HEK293 (cell line): ENCODE measurements at regions not wholly inside any gene's neighbourhood (a gene's known extent, or its start where the extent isn't known, plus 50 kb on each side); places are given as distances from the start of the nearest gene placed in this dataset.

ENCODE experiments used
- CTCF ChIA-PET: fragments of 350-600 bp; formaldehyde crosslinking; extraction: SDS; loops from one replicate; lab custom pipeline; 2021; ENCODE audit warnings: antibody characterized with exemption; lab: Yijun Ruan, JAX
- POLR2A ChIA-PET: fragments of 300-600 bp; formaldehyde crosslinking; extraction: SDS; loops from one replicate; lab custom pipeline; 2020; ENCODE audit warnings: antibody characterized with exemption, inconsistent platforms; lab: Yijun Ruan, JAX
- H3K27ac ChIP-seq: fragments of 200-500 bp; sonication (Bioruptor generic); 2 replicates; pipeline ENCODE4 v1.5.1; 2014; ENCODE audit warnings: low read depth, low read length, control low read depth, inconsistent platforms; ENCODE audit errors: extremely low read depth
- H3K36me3 ChIP-seq, 2 experiments: fragments of 200-500 bp in 1 of 2; sonication (Bioruptor generic) in 1 of 2; 1 replicate in 1 of 2; 2 replicates in 1 of 2; pipeline ENCODE4 v1.5.1; 2014 to 2017; ENCODE audit warnings: inconsistent platforms in 2 of 2, low read length in 2 of 2; ENCODE audit not compliant: control insufficient read depth in 2 of 2, insufficient read depth in 1 of 2
- H3K4me1 ChIP-seq: fragments of 200-500 bp; sonication (Bioruptor generic); 2 replicates; pipeline ENCODE4 v1.5.1; 2014; ENCODE audit warnings: mild to moderate bottlenecking, low read length, inconsistent platforms; ENCODE audit not compliant: control insufficient read depth, insufficient read depth
- H3K4me3 ChIP-seq: 2 replicates; pipeline ENCODE4 v1.5.1; 2011; ENCODE audit warnings: low read depth, mild to moderate bottlenecking, control low read depth, low read length, moderate library complexity
- H3K9me3 ChIP-seq: fragments of 200-500 bp; sonication (Bioruptor generic); 2 replicates; pipeline ENCODE4 v1.5.1; 2014; ENCODE audit warnings: low read depth, low read length, inconsistent platforms; ENCODE audit not compliant: control insufficient read depth, insufficient read depth
- ATF2 ChIP-seq: fragments of 450-650 bp; formaldehyde crosslinking; IDR thresholded peaks from 2 replicates; pipeline ENCODE4 v1.5.1; 2016; ENCODE audit warnings: missing biosample characterization, missing genetic modification characterization, low read depth
- BCL11A ChIP-seq: fragments of 450-650 bp; formaldehyde crosslinking; IDR thresholded peaks from 2 replicates; pipeline ENCODE4 v1.5.1; 2016; ENCODE audit warnings: low read depth, missing biosample characterization, missing genetic modification characterization
- GFI1B ChIP-seq: fragments of 450-650 bp; formaldehyde crosslinking; IDR thresholded peaks from 2 replicates; pipeline ENCODE4 v1.5.1; 2016; ENCODE audit warnings: missing biosample characterization, missing genetic modification characterization
- IKZF3 ChIP-seq: fragments of 450-650 bp; IDR thresholded peaks from 2 replicates; pipeline ENCODE4 v1.5.0; 2018; ENCODE audit warnings: missing biosample characterization, mild to moderate bottlenecking, missing genetic modification characterization, moderate library complexity
- KLF16 ChIP-seq: fragments of 450-650 bp; formaldehyde crosslinking; IDR thresholded peaks from 2 replicates; pipeline ENCODE4 v1.5.1; 2017; ENCODE audit warnings: missing biosample characterization, missing genetic modification characterization
- PRDM4 ChIP-seq: fragments of 450-650 bp; formaldehyde crosslinking; IDR thresholded peaks from 2 replicates; pipeline ENCODE4 v1.5.1; 2017; ENCODE audit warnings: missing biosample characterization, missing genetic modification characterization
- TCF7L2 ChIP-seq: IDR thresholded peaks from 2 replicates; pipeline ENCODE4 v1.6.1; 2011; ENCODE audit warnings: low read depth, mild to moderate bottlenecking, inconsistent platforms, low read length, moderate library complexity, borderline replicate concordance
- TRIM28 ChIP-seq: IDR thresholded peaks from 2 replicates; pipeline ENCODE4 v1.6.1; 2011; ENCODE audit warnings: low read length, control low read depth, borderline replicate concordance
- WT1 ChIP-seq: fragments of 450-650 bp; formaldehyde crosslinking; IDR thresholded peaks from 2 replicates; pipeline ENCODE4 v1.5.1; 2016; ENCODE audit warnings: missing biosample characterization, missing genetic modification characterization
- ZNF132 ChIP-seq: fragments of 450-650 bp; formaldehyde crosslinking; IDR thresholded peaks from 2 replicates; pipeline ENCODE4 v1.5.1; 2017; ENCODE audit warnings: missing biosample characterization, missing genetic modification characterization, borderline replicate concordance
- ZNF18 ChIP-seq: fragments of 450-650 bp; formaldehyde crosslinking; IDR thresholded peaks from 2 replicates; pipeline ENCODE4 v1.5.1; 2016; ENCODE audit warnings: missing biosample characterization, missing genetic modification characterization
- ZNF19 ChIP-seq: fragments of 450-650 bp; formaldehyde crosslinking; IDR thresholded peaks from 2 replicates; pipeline ENCODE4; 2016; ENCODE audit warnings: missing biosample characterization, missing genetic modification characterization, low read depth
- ZNF2 ChIP-seq: fragments of 450-650 bp; formaldehyde crosslinking; IDR thresholded peaks from 2 replicates; pipeline ENCODE4 v1.5.1; 2016; ENCODE audit warnings: missing biosample characterization, missing genetic modification characterization
- ZNF239 ChIP-seq: fragments of 450-650 bp; formaldehyde crosslinking; IDR thresholded peaks from 2 replicates; pipeline ENCODE4 v1.5.1; 2016; ENCODE audit warnings: missing biosample characterization, missing genetic modification characterization
- ZNF266 ChIP-seq: fragments of 450-650 bp; formaldehyde crosslinking; IDR thresholded peaks from 2 replicates; pipeline ENCODE4 v1.5.1; 2016; ENCODE audit warnings: missing biosample characterization, missing genetic modification characterization, low read depth
- ZNF404 ChIP-seq: fragments of 450-650 bp; formaldehyde crosslinking; IDR thresholded peaks from 2 replicates; pipeline ENCODE4 v1.5.1; 2017; ENCODE audit warnings: missing biosample characterization, missing genetic modification characterization
- ZNF416 ChIP-seq: fragments of 450-650 bp; formaldehyde crosslinking; IDR thresholded peaks from 2 replicates; pipeline ENCODE4 v1.5.1; 2016; ENCODE audit warnings: missing biosample characterization, missing genetic modification characterization
- ZNF843 ChIP-seq: fragments of 450-650 bp; formaldehyde crosslinking; IDR thresholded peaks from 2 replicates; pipeline ENCODE4 v1.5.1; 2016; ENCODE audit warnings: missing biosample characterization, missing genetic modification characterization
- ZSCAN16 ChIP-seq: fragments of 450-650 bp; formaldehyde crosslinking; IDR thresholded peaks from 2 replicates; pipeline ENCODE4 v1.5.1; 2016; ENCODE audit warnings: missing biosample characterization, missing genetic modification characterization

GRCh38 chr6:10309457-10310329 lies 105.2 kb downstream of the TFAP2A start (continued):
- TF ChIP-seq BCL11A (tag by site-specific recombination) (0 out of 2 replicates have a peak, but pooled peaks have one; percentile 21), TRIM28 (peak; percentile 16; the same call in 1 of the 2 replicates), PRDM4 (tag by site-specific recombination) (peak; percentile 40), GFI1B (0 out of 2 replicates have a peak, but pooled peaks have one; percentile 2), ZSCAN16 (tag by site-specific recombination) (0 out of 2 replicates have a peak, but pooled peaks have one; percentile 46), ZNF843 (peak; percentile 37; the same call in 1 of the 2 replicates), TCF7L2 (0 out of 2 replicates have a peak, but pooled peaks have one; percentile 8), IKZF3 (tag by site-specific recombination) (0 out of 2 replicates have a peak, but pooled peaks have one; percentile 48), ZNF239 (tag by site-specific recombination) (no peak)

- Histone ChIP-seq H3K4me1 (peaks cover 13% of the 10 kb centered on the region; the same call in 1 of the 2 replicates), H3K27ac (no peak overlapping the region), H3K9me3 (no peaks in the 10 kb centered on the region), H3K36me3 (no peaks in the 10 kb centered on the region), H3K4me3 (no peak overlapping the region)
- TF ChIP-seq ZNF18 (tag by site-specific recombination) (no peak), GFI1B (no peak), ZNF132 (no peak), ZNF266 (tag by site-specific recombination) (no peak), WT1 (tag by site-specific recombination) (no peak), ZNF2 (no peak), TRIM28 (no peak), ZNF404 (tag by site-specific recombination) (no peak), ZNF416 (tag by site-specific recombination) (no peak), ZNF19 (tag by site-specific recombination) (no peak), ATF2 (no peak), KLF16 (tag by site-specific recombination) (no peak)
- CTCF ChIA-PET = no interaction called here
- POLR2A ChIA-PET = no interaction called here
Measured at GRCh38 chr6:10307476-10307875, 107.4 kb downstream of the TFAP2A start.
